Lung (tissue), 9 donors: ENCODE measurements at regions not wholly inside any gene's neighbourhood (a gene's known extent, or its start where the extent isn't known, plus 50 kb on each side); places are given as distances from the start of the nearest gene placed in this dataset.
"Not testable (repeated sequence)": the region's sequence is repeated elsewhere in the genome, so short reads cannot be mapped to it uniquely, and the experiment has no call there.

ENCODE experiments used
- ATAC-seq: fragments of 200-7000 bp; cut with Tn5 transposase; one replicate; pipeline ENCODE4 v1.9.1; 2020; ENCODE audit warnings: moderate number of reproducible peaks; ENCODE audit not compliant: insufficient read depth, low FRiP score
- DNase-seq, 3 donors: peaks; one replicate each; pipeline ENCODE4 v3.0.0-alpha.2; 2013 to 2017
- H3K27ac ChIP-seq, 2 donors: one replicate each; pipeline ENCODE4 v1.5.1; 2013; ENCODE audit warnings: mild to moderate bottlenecking in 2 of 2, moderate library complexity in 2 of 2, control low read depth in 1 of 2, inconsistent platforms in 1 of 2, low read depth in 1 of 2, low read length in 1 of 2
- H3K27me3 ChIP-seq, 3 donors: one replicate each; pipeline ENCODE4 v1.5.1; 2013; ENCODE audit warnings: low read length in 2 of 3; ENCODE audit not compliant: control insufficient read depth in 3 of 3, insufficient read depth in 3 of 3
- H3K36me3 ChIP-seq, 4 donors: one replicate each; pipeline ENCODE4 v1.5.1; 2013; ENCODE audit warnings: low read length in 4 of 4, mild to moderate bottlenecking in 1 of 4, moderate library complexity in 1 of 4; ENCODE audit not compliant: control insufficient read depth in 4 of 4, insufficient read depth in 4 of 4
- H3K4me1 ChIP-seq, 5 donors: one replicate each; pipeline ENCODE4 v1.5.1; 2013; ENCODE audit warnings: low read length in 5 of 5, mild to moderate bottlenecking in 2 of 5, moderate library complexity in 1 of 5; ENCODE audit not compliant: control insufficient read depth in 5 of 5, insufficient read depth in 5 of 5
- H3K4me3 ChIP-seq: one replicate; pipeline ENCODE4 v1.5.1; 2013; ENCODE audit warnings: mild to moderate bottlenecking, control low read depth, moderate library complexity
- H3K9ac ChIP-seq, 2 donors: one replicate each; pipeline ENCODE4 v1.5.1; 2013; ENCODE audit warnings: low read length in 2 of 2, control low read depth in 1 of 2; ENCODE audit not compliant: insufficient read depth in 1 of 2
- H3K9me3 ChIP-seq, 4 donors: one replicate each; pipeline ENCODE4 v1.5.1; 2013; ENCODE audit warnings: low read length in 3 of 4, mild to moderate bottlenecking in 1 of 4, moderate library complexity in 1 of 4; ENCODE audit not compliant: control insufficient read depth in 4 of 4, insufficient read depth in 3 of 4
- WGBS, 2 donors: extraction: QIAGEN DNeasy Blood & Tissue Kit; methylation state at CpG; one replicate each; pipeline ENCODE4 v1.1.7; 2013; 5-methylcytosine and 5-hydroxymethylcytosine counted together
- donor health status: Bipolar disorder and iron deficiency.
- donor health status: healthy.
- donor health status: DM: yes; HTN: yes; CAD: no.

GRCh38 chr11:49670705-49671104 is 281.5 kb upstream of the OR4C13 start:
- H3K4me3 ChIP-seq, H3K4me1 ChIP-seq, H3K36me3 ChIP-seq, H3K27ac ChIP-seq, DNase-seq, ATAC-seq, H3K9ac ChIP-seq, H3K27me3 ChIP-seq, H3K9me3 ChIP-seq: not testable (repeated sequence)
- WGBS, 2 donors: 77 to 82% methylated on average over 2 of the region's 2 CpGs

- not testable (repeated sequence) for H3K27me3 ChIP-seq, H3K4me1 ChIP-seq, H3K27ac ChIP-seq, H3K9ac ChIP-seq, DNase-seq, H3K9me3 ChIP-seq, H3K36me3 ChIP-seq, ATAC-seq, H3K4me3 ChIP-seq
- WGBS, 2 donors: 57 to 61% methylated on average over 1 of the region's 1 CpG
Observed at GRCh38 chr11:49702121-49702520, 250.1 kb upstream of the OR4C13 start.

GRCh38 chr11:49750447-49750846 is 201.7 kb upstream of the OR4C13 start:
- not testable (repeated sequence) for H3K4me1 ChIP-seq, H3K36me3 ChIP-seq, DNase-seq, H3K9me3 ChIP-seq, H3K4me3 ChIP-seq, H3K27ac ChIP-seq, H3K27me3 ChIP-seq, ATAC-seq, H3K9ac ChIP-seq
- WGBS, 2 donors: 93 to 95% methylated on average over 2 of the region's 2 CpGs

- not testable (repeated sequence) for H3K4me3 ChIP-seq, H3K9me3 ChIP-seq, ATAC-seq, DNase-seq, H3K27ac ChIP-seq, H3K9ac ChIP-seq, H3K4me1 ChIP-seq, H3K27me3 ChIP-seq, H3K36me3 ChIP-seq
Observed at GRCh38 chr11:49750960-49751359, 201.2 kb upstream of the OR4C13 start.

- not testable (repeated sequence) for H3K27ac ChIP-seq, H3K4me3 ChIP-seq, H3K4me1 ChIP-seq, H3K36me3 ChIP-seq, ATAC-seq, DNase-seq, H3K9me3 ChIP-seq, H3K27me3 ChIP-seq, H3K9ac ChIP-seq
- 94 to 95% methylated on average over 17 to 19 of the region's 20 CpGs for WGBS, 2 donors
Observed at GRCh38 chr11:49780791-49781190, 171.4 kb upstream of the OR4C13 start.

- not testable (repeated sequence) for H3K9ac ChIP-seq, DNase-seq, H3K4me1 ChIP-seq, H3K9me3 ChIP-seq, H3K27me3 ChIP-seq, H3K4me3 ChIP-seq, H3K27ac ChIP-seq, ATAC-seq, H3K36me3 ChIP-seq
- WGBS, 2 donors: 74 to 80% methylated on average over 1 of the region's 1 CpG
Observed at GRCh38 chr11:49782000-49782399, 170.2 kb upstream of the OR4C13 start.

- not testable (repeated sequence) for H3K4me3 ChIP-seq, H3K4me1 ChIP-seq, H3K9me3 ChIP-seq, H3K27me3 ChIP-seq, DNase-seq, H3K36me3 ChIP-seq, ATAC-seq, H3K9ac ChIP-seq, H3K27ac ChIP-seq
- WGBS, 2 donors: 82 to 89% methylated on average over 4 of the region's 6 CpGs
Observed at GRCh38 chr11:49783841-49784240, 168.3 kb upstream of the OR4C13 start.

GRCh38 chr11:49789787-49790186 is 162.4 kb upstream of the OR4C13 start:
- H3K9me3 ChIP-seq, ATAC-seq, H3K4me1 ChIP-seq, H3K27ac ChIP-seq, H3K36me3 ChIP-seq, H3K9ac ChIP-seq, H3K27me3 ChIP-seq, DNase-seq, H3K4me3 ChIP-seq: not testable (repeated sequence)
- 52 to 65% methylated on average over 2 of the region's 2 CpGs for WGBS, 2 donors
